HL-60 (cell line): ENCODE measurements at regions not wholly inside any gene's neighbourhood (a gene's known extent, or its start where the extent isn't known, plus 50 kb on each side); places are given as distances from the start of the nearest gene placed in this dataset.
"Not testable (repeated sequence)": the region's sequence is repeated elsewhere in the genome, so short reads cannot be mapped to it uniquely, and the experiment has no call there.

Experiments used
- GABPA ChIP-seq: IDR thresholded peaks from 2 replicates; pipeline ENCODE4 v1.6.1; 2012; ENCODE audit warnings: low read depth
- POLR2AphosphoS5 ChIP-seq: IDR thresholded peaks from 2 replicates; pipeline ENCODE4 v1.6.1; 2012; ENCODE audit warnings: low read depth
- SPI1 ChIP-seq: IDR thresholded peaks from 2 replicates; pipeline ENCODE4 v1.6.1; 2012; ENCODE audit warnings: low read depth, mild to moderate bottlenecking, borderline replicate concordance
- TF ChIP-seq, protein P1 (sequence below): IDR thresholded peaks from 2 replicates; pipeline ENCODE4 v1.6.1; 2012; ENCODE audit warnings: low read depth; ENCODE audit not compliant: insufficient replicate concordance
- TF ChIP-seq, protein P2 (sequence below): IDR thresholded peaks from one replicate; pipeline ENCODE4 v1.5.1; 2011; ENCODE audit warnings: low read length, control low read depth, inconsistent platforms; ENCODE audit not compliant: insufficient read depth

GRCh38 chr1:120658622-120659021 lies 65.1 kb upstream of the NBPF26 start:
- TF ChIP-seq, protein P1, sequence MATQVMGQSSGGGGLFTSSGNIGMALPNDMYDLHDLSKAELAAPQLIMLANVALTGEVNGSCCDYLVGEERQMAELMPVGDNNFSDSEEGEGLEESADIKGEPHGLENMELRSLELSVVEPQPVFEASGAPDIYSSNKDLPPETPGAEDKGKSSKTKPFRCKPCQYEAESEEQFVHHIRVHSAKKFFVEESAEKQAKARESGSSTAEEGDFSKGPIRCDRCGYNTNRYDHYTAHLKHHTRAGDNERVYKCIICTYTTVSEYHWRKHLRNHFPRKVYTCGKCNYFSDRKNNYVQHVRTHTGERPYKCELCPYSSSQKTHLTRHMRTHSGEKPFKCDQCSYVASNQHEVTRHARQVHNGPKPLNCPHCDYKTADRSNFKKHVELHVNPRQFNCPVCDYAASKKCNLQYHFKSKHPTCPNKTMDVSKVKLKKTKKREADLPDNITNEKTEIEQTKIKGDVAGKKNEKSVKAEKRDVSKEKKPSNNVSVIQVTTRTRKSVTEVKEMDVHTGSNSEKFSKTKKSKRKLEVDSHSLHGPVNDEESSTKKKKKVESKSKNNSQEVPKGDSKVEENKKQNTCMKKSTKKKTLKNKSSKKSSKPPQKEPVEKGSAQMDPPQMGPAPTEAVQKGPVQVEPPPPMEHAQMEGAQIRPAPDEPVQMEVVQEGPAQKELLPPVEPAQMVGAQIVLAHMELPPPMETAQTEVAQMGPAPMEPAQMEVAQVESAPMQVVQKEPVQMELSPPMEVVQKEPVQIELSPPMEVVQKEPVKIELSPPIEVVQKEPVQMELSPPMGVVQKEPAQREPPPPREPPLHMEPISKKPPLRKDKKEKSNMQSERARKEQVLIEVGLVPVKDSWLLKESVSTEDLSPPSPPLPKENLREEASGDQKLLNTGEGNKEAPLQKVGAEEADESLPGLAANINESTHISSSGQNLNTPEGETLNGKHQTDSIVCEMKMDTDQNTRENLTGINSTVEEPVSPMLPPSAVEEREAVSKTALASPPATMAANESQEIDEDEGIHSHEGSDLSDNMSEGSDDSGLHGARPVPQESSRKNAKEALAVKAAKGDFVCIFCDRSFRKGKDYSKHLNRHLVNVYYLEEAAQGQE, result not testable (repeated sequence)
- TF ChIP-seq, protein P2, sequence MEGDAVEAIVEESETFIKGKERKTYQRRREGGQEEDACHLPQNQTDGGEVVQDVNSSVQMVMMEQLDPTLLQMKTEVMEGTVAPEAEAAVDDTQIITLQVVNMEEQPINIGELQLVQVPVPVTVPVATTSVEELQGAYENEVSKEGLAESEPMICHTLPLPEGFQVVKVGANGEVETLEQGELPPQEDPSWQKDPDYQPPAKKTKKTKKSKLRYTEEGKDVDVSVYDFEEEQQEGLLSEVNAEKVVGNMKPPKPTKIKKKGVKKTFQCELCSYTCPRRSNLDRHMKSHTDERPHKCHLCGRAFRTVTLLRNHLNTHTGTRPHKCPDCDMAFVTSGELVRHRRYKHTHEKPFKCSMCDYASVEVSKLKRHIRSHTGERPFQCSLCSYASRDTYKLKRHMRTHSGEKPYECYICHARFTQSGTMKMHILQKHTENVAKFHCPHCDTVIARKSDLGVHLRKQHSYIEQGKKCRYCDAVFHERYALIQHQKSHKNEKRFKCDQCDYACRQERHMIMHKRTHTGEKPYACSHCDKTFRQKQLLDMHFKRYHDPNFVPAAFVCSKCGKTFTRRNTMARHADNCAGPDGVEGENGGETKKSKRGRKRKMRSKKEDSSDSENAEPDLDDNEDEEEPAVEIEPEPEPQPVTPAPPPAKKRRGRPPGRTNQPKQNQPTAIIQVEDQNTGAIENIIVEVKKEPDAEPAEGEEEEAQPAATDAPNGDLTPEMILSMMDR, result not testable (repeated sequence)
- TF ChIP-seq POLR2AphosphoS5, GABPA, SPI1: not testable (repeated sequence)
